ENCODE measurements at regions not wholly inside any gene's neighbourhood (a gene's known extent, or its start where the extent isn't known, plus 50 kb on each side); places are given as distances from the start of the nearest gene placed in this dataset.

GRCh38 chr13:33528896-33529295 is 243.3 kb upstream of the STARD13 start:
- no peak for TF ChIP-seq POLR2A (IDR thresholded peaks at IDR 0.05; ENCODE audit: low read length)
- no peak for TF ChIP-seq GATA1 (IDR thresholded peaks at IDR 0.05; ENCODE audit: low read depth, low read length)
